GM19467 (cell line): ENCODE measurements at regions not wholly inside any gene's neighbourhood (a gene's known extent, or its start where the extent isn't known, plus 50 kb on each side); places are given as distances from the start of the nearest gene placed in this dataset.
"Not testable (repeated sequence)": the region's sequence is repeated elsewhere in the genome, so short reads cannot be mapped to it uniquely, and the experiment has no call there.

Experiments used
- ATAC-seq: cut with Tn5 transposase; IDR thresholded peaks from one replicate; pipeline ENCODE4 v1.9.1; 2021; ENCODE audit warnings: mild to moderate bottlenecking, moderate library complexity; ENCODE audit not compliant: unreplicated experiment

- no peak for ATAC-seq
These were observed 273.9 kb upstream of the ZNF32 start for GRCh38 chr10:43922335-43923280.

- ATAC-seq = no peak
These were observed 273.2 kb upstream of the ZNF32 start for GRCh38 chr10:43921881-43922280.

DNA sequence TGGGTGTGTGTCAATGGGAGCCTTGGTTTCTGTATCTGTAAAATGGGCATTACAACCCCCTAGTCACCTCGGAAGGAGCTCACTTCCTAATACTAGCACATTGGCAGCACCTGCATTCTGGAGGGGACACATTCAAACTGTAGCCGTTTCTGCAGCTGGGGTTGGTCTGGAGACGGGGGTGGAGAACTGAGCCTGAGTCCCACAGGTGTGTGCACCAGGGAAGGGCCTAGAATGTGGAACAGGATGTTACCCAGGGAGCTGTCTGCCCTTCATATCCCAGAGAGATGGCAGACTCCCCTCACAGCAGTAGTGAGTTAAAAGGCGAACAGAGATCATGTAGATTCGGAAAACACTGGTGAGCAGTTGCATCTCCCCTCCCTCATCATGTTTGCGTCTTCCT lies 272.8 kb upstream of the ZNF32 start:
- ATAC-seq = no peak

DNA sequence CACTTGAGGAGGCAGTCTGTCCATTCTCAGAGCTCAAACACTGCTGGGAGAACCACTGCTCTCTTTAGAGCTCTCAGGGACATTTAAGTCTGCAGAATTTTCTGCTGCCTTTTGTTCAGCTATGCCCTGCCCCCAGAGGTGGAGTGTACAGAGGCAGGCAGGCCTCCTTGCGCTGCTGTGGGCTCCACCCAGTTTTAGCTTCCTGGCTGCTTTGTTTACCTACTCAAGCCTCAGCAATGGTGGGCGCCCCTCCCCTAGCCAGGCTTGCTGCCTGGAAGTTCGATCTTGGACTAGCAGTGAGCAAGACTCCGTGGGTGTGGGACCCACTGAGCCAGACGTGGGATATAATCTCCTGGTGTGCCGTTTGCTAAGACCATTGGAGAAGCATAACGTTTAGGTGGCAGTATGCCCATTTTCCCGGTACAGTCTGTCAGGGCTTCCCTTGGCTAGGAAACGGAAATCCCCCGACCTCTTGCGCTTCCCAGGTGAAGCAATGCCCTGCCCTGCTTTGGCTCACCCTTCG lies 271.6 kb upstream of the ZNF32 start:
- ATAC-seq = not testable (repeated sequence)

GRCh38 chr10:43913676-43914235 lies 265.1 kb upstream of the ZNF32 start:
- no peak for ATAC-seq

GRCh38 chr10:43912469-43912868 lies 263.8 kb upstream of the ZNF32 start:
- no peak for ATAC-seq

DNA sequence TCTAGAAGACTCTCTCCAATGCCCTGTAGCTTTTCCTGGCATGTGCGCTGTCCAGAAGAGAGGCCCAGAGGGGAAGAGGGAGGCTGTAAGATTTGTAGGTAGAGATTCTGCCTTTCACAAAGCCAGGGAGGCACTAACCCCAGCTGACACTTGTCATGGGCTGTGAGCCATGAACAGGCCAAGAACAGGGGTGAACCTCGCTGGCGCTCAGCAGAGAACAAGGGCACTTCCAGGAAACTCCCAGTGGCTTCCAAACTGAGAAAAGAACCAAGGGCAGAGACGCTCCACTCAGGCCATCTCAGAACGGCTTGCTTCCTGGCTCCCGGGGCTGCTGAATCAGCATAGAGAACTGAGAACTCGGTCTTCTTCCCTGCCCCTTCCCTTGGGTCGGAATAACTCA lies 257.8 kb upstream of the ZNF32 start:
- no peak for ATAC-seq

GRCh38 chr10:43905512-43906236 lies 257.0 kb upstream of the ZNF32 start:
- ATAC-seq = no peak

DNA sequence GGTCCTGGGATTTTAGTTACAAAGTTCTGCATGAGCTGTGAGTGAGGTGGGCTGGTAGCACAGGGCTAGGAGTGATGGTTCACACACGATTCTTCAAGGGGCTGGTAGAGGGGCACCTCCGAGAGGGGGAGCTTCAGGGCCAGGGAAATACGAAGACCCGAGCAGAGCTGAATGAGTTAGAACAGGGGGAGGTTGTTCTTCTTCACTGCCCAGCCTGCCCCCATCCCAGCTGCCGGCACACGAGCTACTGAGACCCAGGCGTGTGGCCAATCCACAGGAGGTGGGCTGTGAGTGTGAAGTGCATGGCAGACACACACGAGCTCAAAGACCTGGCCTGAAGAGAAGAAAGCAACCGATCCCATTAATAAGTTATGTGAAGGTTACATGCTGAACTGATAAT lies 256.2 kb upstream of the ZNF32 start:
- ATAC-seq = no peak

DNA sequence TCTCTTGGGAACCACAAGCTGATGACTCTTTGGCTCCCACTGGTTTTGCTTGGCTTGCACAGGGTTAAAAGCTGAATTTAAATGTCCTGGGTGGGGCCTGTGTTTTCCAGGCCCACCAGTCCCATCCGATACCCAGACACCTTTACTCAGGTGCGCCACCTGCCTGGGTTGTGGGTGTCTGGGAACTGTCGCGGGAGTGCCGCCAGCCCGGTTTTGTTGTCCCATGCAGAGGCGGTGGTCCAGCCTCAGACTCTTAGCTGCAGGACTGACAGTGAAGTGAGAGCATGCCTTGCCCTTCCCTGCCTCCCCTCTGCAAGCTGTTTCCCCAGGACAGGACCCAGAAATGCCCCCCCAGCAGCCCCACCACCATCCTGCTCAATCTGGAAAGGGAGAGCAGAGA lies 255.6 kb upstream of the ZNF32 start:
- ATAC-seq = no peak

DNA sequence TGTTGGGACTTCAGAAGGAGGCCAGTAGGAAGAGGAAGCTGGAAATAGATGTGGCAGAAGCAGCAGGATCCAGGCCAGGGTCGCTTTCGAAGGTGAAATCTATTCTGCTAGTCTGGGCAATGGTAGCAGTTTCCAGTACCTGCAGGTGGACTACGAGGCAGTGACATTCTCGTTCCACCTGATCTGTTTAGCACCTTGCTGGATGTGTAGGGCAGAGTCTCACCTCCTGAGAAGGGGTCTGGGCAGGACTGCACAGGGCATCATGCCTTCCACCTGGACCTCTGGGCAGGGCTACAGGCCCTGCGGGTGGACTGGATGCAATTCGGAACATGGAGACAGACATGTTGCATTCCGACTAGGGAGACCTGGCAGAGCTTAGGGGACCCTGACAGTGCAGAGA lies 254.8 kb upstream of the ZNF32 start:
- no peak for ATAC-seq

DNA sequence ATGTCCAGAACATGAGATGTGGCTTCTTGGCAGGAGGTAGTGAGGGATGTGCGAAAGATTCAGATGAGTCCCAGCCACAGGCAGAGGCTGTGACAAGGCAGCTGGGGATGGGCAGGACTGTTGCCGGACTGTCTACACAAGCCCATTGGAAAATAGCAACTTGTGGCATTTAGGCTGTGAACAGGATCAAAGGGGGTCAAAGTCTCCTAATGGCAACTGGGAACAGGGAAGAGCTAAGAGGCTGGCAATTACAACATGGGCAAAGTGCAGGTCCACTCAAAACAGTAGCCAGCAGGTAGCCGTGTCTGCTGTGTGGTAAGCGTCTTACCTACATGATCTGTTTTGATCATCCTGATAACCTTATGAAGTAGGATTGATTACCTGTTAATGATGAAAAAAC lies 254.2 kb upstream of the ZNF32 start:
- ATAC-seq = no peak

- ATAC-seq = no peak
These were observed 253.2 kb upstream of the ZNF32 start for GRCh38 chr10:43901744-43902504.

DNA sequence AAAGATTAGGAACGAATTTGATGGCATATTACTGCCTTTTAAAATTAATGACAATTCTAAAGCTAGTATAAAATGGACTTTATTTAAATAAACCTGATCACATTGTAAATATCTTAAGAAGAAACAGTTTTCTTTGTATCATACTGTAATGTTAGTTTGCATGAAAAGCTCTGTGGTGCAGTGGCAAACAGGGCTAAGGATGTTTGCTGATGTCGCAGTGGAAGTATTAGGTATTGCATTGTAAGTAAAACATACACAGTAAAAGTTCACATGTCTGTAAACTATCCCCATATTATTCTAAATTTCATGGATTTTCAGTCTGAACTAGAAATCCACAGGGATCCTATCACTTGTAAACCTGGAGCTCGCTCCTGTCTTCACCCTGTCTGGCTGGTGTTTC lies 252.6 kb upstream of the ZNF32 start:
- ATAC-seq = no peak

- ATAC-seq = no peak
These were observed 251.9 kb upstream of the ZNF32 start for GRCh38 chr10:43900571-43900970.

GRCh38 chr10:43899224-43899959 lies 250.7 kb upstream of the ZNF32 start:
- ATAC-seq = no peak

DNA sequence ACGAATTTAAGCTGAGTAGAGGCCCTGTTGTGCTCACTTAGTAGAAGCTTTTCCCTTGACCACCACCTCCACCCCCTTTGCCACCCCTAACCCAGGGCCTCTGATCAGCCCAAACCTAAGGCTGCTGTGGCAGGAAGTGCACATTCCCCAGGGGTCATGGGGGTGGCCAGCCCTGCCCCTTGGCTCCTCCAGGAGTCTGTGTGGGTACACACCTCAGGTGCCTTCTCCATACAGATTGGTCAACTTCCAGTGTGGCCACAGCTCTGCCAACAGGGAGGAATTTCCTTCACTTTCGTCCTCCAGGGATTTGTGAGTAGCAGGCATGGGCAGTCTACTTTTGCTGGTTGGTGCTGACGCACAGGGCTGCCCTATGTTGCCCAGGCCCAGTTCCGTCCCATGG lies 249.9 kb upstream of the ZNF32 start:
- ATAC-seq = no peak

GRCh38 chr10:43897765-43898419 lies 249.2 kb upstream of the ZNF32 start:
- no peak for ATAC-seq

DNA sequence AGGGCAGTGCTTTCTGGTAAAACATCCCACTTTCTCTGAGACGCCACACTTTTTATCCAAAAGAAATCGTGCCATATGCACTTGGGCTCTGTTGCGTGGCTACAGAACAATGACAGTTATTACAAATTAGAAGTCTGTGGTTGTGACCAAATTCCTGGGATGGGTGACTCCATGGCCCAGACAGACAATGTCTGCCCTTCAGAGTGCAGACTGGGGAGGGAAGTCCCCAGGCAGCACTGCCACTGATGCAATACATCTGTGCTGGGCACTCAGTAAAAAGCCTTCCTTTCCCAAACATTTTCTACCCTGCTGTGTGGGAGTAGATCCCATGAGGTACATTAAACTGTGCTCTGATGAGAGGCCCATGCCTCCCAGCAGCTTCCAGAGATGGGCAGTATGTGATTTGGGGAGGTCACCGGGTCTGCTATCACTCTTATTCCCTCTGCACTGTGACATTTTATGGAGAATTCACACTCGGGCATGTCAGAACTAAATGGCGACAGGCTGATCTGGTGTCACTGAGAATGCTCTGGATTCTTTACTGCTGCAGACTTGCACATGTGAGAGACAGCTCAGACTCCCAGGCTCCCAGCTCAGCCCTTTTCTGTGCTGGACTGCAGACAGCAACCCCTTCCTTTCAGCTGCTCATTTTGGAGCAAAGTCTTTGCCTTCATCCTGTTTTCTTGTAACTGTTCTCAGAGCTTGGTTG lies 243.5 kb upstream of the ZNF32 start:
- no peak for ATAC-seq
